Central memory CD8-positive, alpha-beta T cell (primary cell): ENCODE measurements at regions not wholly inside any gene's neighbourhood (a gene's known extent, or its start where the extent isn't known, plus 50 kb on each side); places are given as distances from the start of the nearest gene placed in this dataset.

Source experiments
- ATAC-seq: fragments of 150-1000 bp; cut with Tn5 transposase; replicated peaks from 2 replicates; pipeline ENCODE4 v1.10.0; 2022; ENCODE audit warnings: mild to moderate bottlenecking, moderate FRiP score, moderate number of reproducible peaks; ENCODE audit not compliant: poor library complexity, severe bottlenecking; ENCODE audit errors: extremely low read depth
- DNase-seq, 2 donors: peaks; one replicate each; pipeline ENCODE4 v3.0.0; 2021; ENCODE audit warnings: low spot score in 2 of 2
- H3K27ac Mint-ChIP-seq: one replicate; pipeline ENCODE4 v1.8.0; 2022; ENCODE audit warnings: low read depth, mild to moderate bottlenecking, moderate library complexity, mixed read lengths
- H3K27me3 Mint-ChIP-seq: one replicate; pipeline ENCODE4 v1.8.0; 2022; ENCODE audit warnings: mixed read lengths
- H3K36me3 Mint-ChIP-seq: one replicate; pipeline ENCODE4 v1.8.0; 2022; ENCODE audit warnings: mild to moderate bottlenecking, moderate library complexity, mixed read lengths; ENCODE audit not compliant: insufficient read depth
- H3K4me1 Mint-ChIP-seq: one replicate; pipeline ENCODE4 v1.8.0; 2022; ENCODE audit warnings: mixed read lengths
- H3K4me3 Mint-ChIP-seq: one replicate; pipeline ENCODE4 v1.8.0; 2022; ENCODE audit warnings: mild to moderate bottlenecking, moderate library complexity, mixed read lengths
- H3K9me3 Mint-ChIP-seq: one replicate; pipeline ENCODE4 v1.8.0; 2022; ENCODE audit warnings: mixed read lengths

GRCh38 chr2:37827911-37828511, 97.1 kb upstream of the RMDN2 start:
- peaks cover 9% of the 10 kb centered on the region for H3K4me1 Mint-ChIP-seq

GRCh38 chr2:37829202-37829601, 95.9 kb upstream of the RMDN2 start:
- Mint-ChIP-seq H3K27ac (no peak overlapping the region), H3K4me3 (no peak overlapping the region), H3K27me3 (no peaks in the 10 kb centered on the region), H3K36me3 (no peaks in the 10 kb centered on the region), H3K4me1 (peaks cover 6% of the 10 kb centered on the region), H3K9me3 (no peaks in the 10 kb centered on the region)
- no peak for ATAC-seq
- no peak for DNase-seq

More at GRCh38 chr2:37827911-37828511, 97.1 kb upstream of the RMDN2 start:
- no peak overlapping the region for H3K4me3 Mint-ChIP-seq
- no peaks in the 10 kb centered on the region for H3K27me3 Mint-ChIP-seq
- DNase-seq (no peak), ATAC-seq (no peak)
- H3K36me3 Mint-ChIP-seq = no peaks in the 10 kb centered on the region
- no peak overlapping the region for H3K27ac Mint-ChIP-seq
- no peaks in the 10 kb centered on the region for H3K9me3 Mint-ChIP-seq

GRCh38 chr2:37829616-37830395, 95.3 kb upstream of the RMDN2 start:
- Mint-ChIP-seq H3K9me3 (no peaks in the 10 kb centered on the region), H3K36me3 (no peaks in the 10 kb centered on the region), H3K27ac (no peak overlapping the region), H3K27me3 (peaks cover 4% of the 10 kb centered on the region), H3K4me1 (peaks cover 6% of the 10 kb centered on the region), H3K4me3 (no peak overlapping the region)
- ATAC-seq (no peak), DNase-seq (no peak)

- DNase-seq (no peak), ATAC-seq (no peak)
- Mint-ChIP-seq H3K9me3 (no peaks in the 10 kb centered on the region), H3K27me3 (peaks cover 12% of the 10 kb centered on the region), H3K36me3 (no peaks in the 10 kb centered on the region), H3K4me3 (no peak overlapping the region), H3K4me1 (peaks cover 6% of the 10 kb centered on the region), H3K27ac (no peak overlapping the region)
Measured at GRCh38 chr2:37830636-37831035, 94.5 kb upstream of the RMDN2 start.

- no peaks in the 10 kb centered on the region for H3K9me3 Mint-ChIP-seq
- H3K4me3 Mint-ChIP-seq = no peak overlapping the region
- H3K36me3 Mint-ChIP-seq = no peaks in the 10 kb centered on the region
- no peak overlapping the region for H3K27ac Mint-ChIP-seq
- peaks cover 6% of the 10 kb centered on the region for H3K4me1 Mint-ChIP-seq
- peaks cover 15% of the 10 kb centered on the region for H3K27me3 Mint-ChIP-seq
- DNase-seq = no peak
- ATAC-seq = no peak
Measured at GRCh38 chr2:37831081-37831780, 93.9 kb upstream of the RMDN2 start.

- no peaks in the 10 kb centered on the region for H3K9me3 Mint-ChIP-seq
- ATAC-seq (peak; percentile 78), DNase-seq (peak; percentile 64 to 69)
- H3K27me3 Mint-ChIP-seq = peaks cover 15% of the 10 kb centered on the region
- H3K27ac Mint-ChIP-seq = no peak overlapping the region
- no peak overlapping the region for H3K4me3 Mint-ChIP-seq
- H3K4me1 Mint-ChIP-seq = peaks cover 6% of the 10 kb centered on the region
- no peaks in the 10 kb centered on the region for H3K36me3 Mint-ChIP-seq
Measured at GRCh38 chr2:37832590-37833197, 92.4 kb upstream of the RMDN2 start.

- no peak overlapping the region for H3K27ac Mint-ChIP-seq
- DNase-seq (no peak), ATAC-seq (no peak)
- H3K4me1 Mint-ChIP-seq = peaks cover 6% of the 10 kb centered on the region
- H3K27me3 Mint-ChIP-seq = peaks cover 15% of the 10 kb centered on the region
- H3K9me3 Mint-ChIP-seq = no peaks in the 10 kb centered on the region
- H3K36me3 Mint-ChIP-seq = no peaks in the 10 kb centered on the region
- no peak overlapping the region for H3K4me3 Mint-ChIP-seq
Measured at GRCh38 chr2:37833423-37833822, 91.7 kb upstream of the RMDN2 start.

GRCh38 chr2:37836270-37836669, 88.8 kb upstream of the RMDN2 start:
- DNase-seq (no peak), ATAC-seq (no peak)
- H3K4me3 Mint-ChIP-seq = no peak overlapping the region
- no peaks in the 10 kb centered on the region for H3K9me3 Mint-ChIP-seq
- H3K4me1 Mint-ChIP-seq = peaks cover 6% of the 10 kb centered on the region
- H3K36me3 Mint-ChIP-seq = no peaks in the 10 kb centered on the region
- peaks cover 17% of the 10 kb centered on the region for H3K27me3 Mint-ChIP-seq
- H3K27ac Mint-ChIP-seq = no peak overlapping the region

- ATAC-seq (no peak), DNase-seq (no peak)
- Mint-ChIP-seq H3K27me3 (peaks cover 22% of the 10 kb centered on the region), H3K4me3 (no peak overlapping the region), H3K9me3 (no peaks in the 10 kb centered on the region), H3K4me1 (peaks cover 6% of the 10 kb centered on the region), H3K27ac (no peak overlapping the region), H3K36me3 (no peaks in the 10 kb centered on the region)
Measured at GRCh38 chr2:37836711-37837110, 88.4 kb upstream of the RMDN2 start.

- Mint-ChIP-seq H3K4me1 (peaks cover under 1% of the 10 kb centered on the region), H3K36me3 (no peaks in the 10 kb centered on the region), H3K9me3 (no peaks in the 10 kb centered on the region), H3K4me3 (no peak overlapping the region), H3K27ac (no peak overlapping the region), H3K27me3 (peaks cover 27% of the 10 kb centered on the region)
- ATAC-seq (no peak), DNase-seq (no peak)
Measured at GRCh38 chr2:37837628-37838328, 87.3 kb upstream of the RMDN2 start.

- no peaks in the 10 kb centered on the region for H3K4me1 Mint-ChIP-seq
- no peak overlapping the region for H3K27ac Mint-ChIP-seq
- ATAC-seq (no peak), DNase-seq (no peak)
- H3K9me3 Mint-ChIP-seq = no peaks in the 10 kb centered on the region
- no peak overlapping the region for H3K4me3 Mint-ChIP-seq
- no peaks in the 10 kb centered on the region for H3K36me3 Mint-ChIP-seq
- H3K27me3 Mint-ChIP-seq = peaks cover 27% of the 10 kb centered on the region
Measured at GRCh38 chr2:37838541-37839167, 86.4 kb upstream of the RMDN2 start.

- Mint-ChIP-seq H3K9me3 (no peaks in the 10 kb centered on the region), H3K36me3 (no peaks in the 10 kb centered on the region), H3K27me3 (peaks cover 26% of the 10 kb centered on the region), H3K4me1 (no peaks in the 10 kb centered on the region), H3K4me3 (no peak overlapping the region), H3K27ac (no peak overlapping the region)
- ATAC-seq (no peak), DNase-seq (no peak)
Measured at GRCh38 chr2:37839991-37840390, 85.1 kb upstream of the RMDN2 start.
